Heart left ventricle (tissue), 13 donors: ENCODE measurements at regions not wholly inside any gene's neighbourhood (a gene's known extent, or its start where the extent isn't known, plus 50 kb on each side); places are given as distances from the start of the nearest gene placed in this dataset.

ENCODE experiments used
- POLR2A ChIP-seq, 2 donors: fragments of 450-650 bp; IDR thresholded peaks; one replicate each; pipeline ENCODE4 v1.6.1; 2017; ENCODE audit warnings: antibody characterized with exemption in 2 of 2, mild to moderate bottlenecking in 2 of 2, moderate library complexity in 2 of 2
- TF ChIP-seq, protein P1 (sequence below), 12 donors: fragments of 200-600 bp; sonication (generic) in 4 of 12; IDR thresholded peaks; one replicate each; pipeline versions ENCODE4 v1.5.0 to v1.8.0; 2018 to 2022; ENCODE audit warnings: antibody characterized with exemption in 12 of 12, mild to moderate bottlenecking in 5 of 12
- donor health status: ischemic (EF 13 %, LVEDD 7.1; RV severe dilation, severe dysfunction).
- donor health status: DM: no; HTN: yes; CAD: no.
- donor health status: DM: no; HTN: no; CAD: no.
- donor health status: ischemic (EF 25% LVEDD 6.9; RV normal size, moderate dysfunction).
- donor health status: ischemic (EF 25% LVEDD 5.7; RV mildly dilated, moderate dysfunction).
- donor health status: ischemic (EF 35%, LVEDD 5.7; RV mildly dilated, moderate dysfunction).
- donor health status: nonischemic (EF 11% LVEDD 7.7; RV severe dilation, severe dysfunction).
- donor health status: DM: yes; HTN: yes; CAD: no.
- donor health status: PGD.
- donor health status: ischemic (EF 29% LVEDD 5.4; RV normal size, mild dysfunction).
- donor health status: nonischemic (EF 23%, LVEDD 6.1; RV moderate dilation, normal function).

GRCh38 chr19:20470345-20471135, 95.0 kb downstream of the ZNF737 start:
- TF ChIP-seq, protein P1, sequence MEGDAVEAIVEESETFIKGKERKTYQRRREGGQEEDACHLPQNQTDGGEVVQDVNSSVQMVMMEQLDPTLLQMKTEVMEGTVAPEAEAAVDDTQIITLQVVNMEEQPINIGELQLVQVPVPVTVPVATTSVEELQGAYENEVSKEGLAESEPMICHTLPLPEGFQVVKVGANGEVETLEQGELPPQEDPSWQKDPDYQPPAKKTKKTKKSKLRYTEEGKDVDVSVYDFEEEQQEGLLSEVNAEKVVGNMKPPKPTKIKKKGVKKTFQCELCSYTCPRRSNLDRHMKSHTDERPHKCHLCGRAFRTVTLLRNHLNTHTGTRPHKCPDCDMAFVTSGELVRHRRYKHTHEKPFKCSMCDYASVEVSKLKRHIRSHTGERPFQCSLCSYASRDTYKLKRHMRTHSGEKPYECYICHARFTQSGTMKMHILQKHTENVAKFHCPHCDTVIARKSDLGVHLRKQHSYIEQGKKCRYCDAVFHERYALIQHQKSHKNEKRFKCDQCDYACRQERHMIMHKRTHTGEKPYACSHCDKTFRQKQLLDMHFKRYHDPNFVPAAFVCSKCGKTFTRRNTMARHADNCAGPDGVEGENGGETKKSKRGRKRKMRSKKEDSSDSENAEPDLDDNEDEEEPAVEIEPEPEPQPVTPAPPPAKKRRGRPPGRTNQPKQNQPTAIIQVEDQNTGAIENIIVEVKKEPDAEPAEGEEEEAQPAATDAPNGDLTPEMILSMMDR (IDR thresholded peaks at IDR 0.05) = no peak
- TF ChIP-seq POLR2A (IDR thresholded peaks at IDR 0.05) = no peak
